IMR-90 (cell line): ENCODE measurements at regions not wholly inside any gene's neighbourhood (a gene's known extent, or its start where the extent isn't known, plus 50 kb on each side); places are given as distances from the start of the nearest gene placed in this dataset.

Source experiments
- ATAC-seq: fragments of 200-7000 bp; cut with Tn5 transposase; 2 replicates; pipeline ENCODE4 v1.9.1; 2020; ENCODE audit warnings: low read depth, mild to moderate bottlenecking, moderate library complexity
- BruUV-seq: library from RNA; stranded (reverse); fragments of 400-500 nt; replicated peaks from 2 replicates; lab custom pipeline; 2021; lab: Mats Ljungman, UMichigan
- CTCF ChIA-PET: fragments of 300-600 bp; formaldehyde crosslinking; extraction: SDS; loops from one replicate; lab custom pipeline; 2021; ENCODE audit warnings: antibody characterized with exemption; lab: Yijun Ruan, JAX
- POLR2A ChIA-PET: fragments of 300-600 bp; sonication (Branson Sonifier 250); formaldehyde crosslinking; loops from one replicate; lab custom pipeline; 2022; ENCODE audit warnings: antibody characterized with exemption; ENCODE audit not compliant: unreplicated experiment; lab: Charles Lee
- DNase-seq: peaks from one replicate; pipeline ENCODE4 v3.0.0; 2013
- H2AFZ ChIP-seq: replicated peaks from 2 replicates; pipeline ENCODE3; 2013; ENCODE audit warnings: low read length, mild to moderate bottlenecking; ENCODE audit not compliant: poor library complexity
- H2AK5ac ChIP-seq: 2 replicates; pipeline ENCODE4 v1.6.1; 2013; ENCODE audit warnings: low read depth, low read length, inconsistent platforms
- H2AK9ac ChIP-seq: replicated peaks from 2 replicates; pipeline ENCODE3; 2013; ENCODE audit warnings: mild to moderate bottlenecking, low read depth, low read length, moderate library complexity; ENCODE audit not compliant: poor library complexity
- H2BK120ac ChIP-seq: 2 replicates; pipeline ENCODE4 v1.6.1; 2013; ENCODE audit warnings: low read depth, low read length, inconsistent platforms
- H2BK15ac ChIP-seq: 3 replicates; pipeline ENCODE4 v1.6.1; 2013; ENCODE audit warnings: low read depth, low read length, inconsistent platforms
- H2BK20ac ChIP-seq: 2 replicates; pipeline ENCODE4 v1.6.1; 2013; ENCODE audit warnings: low read depth, mild to moderate bottlenecking, inconsistent platforms, low read length, moderate library complexity
- H2BK5ac ChIP-seq: 2 replicates; pipeline ENCODE4 v1.6.1; 2013; ENCODE audit warnings: mild to moderate bottlenecking, low read depth, low read length, inconsistent platforms; ENCODE audit not compliant: poor library complexity, severe bottlenecking
- H3K14ac ChIP-seq: replicated peaks from 2 replicates; pipeline ENCODE4 v1.6.1; 2013; ENCODE audit warnings: low read depth, low read length, inconsistent platforms
- H3K18ac ChIP-seq: 2 replicates; pipeline ENCODE4 v1.6.1; 2013; ENCODE audit warnings: low read depth, low read length, control low read depth
- H3K23ac ChIP-seq: 2 replicates; pipeline ENCODE4 v1.6.1; 2013; ENCODE audit warnings: low read depth, low read length, inconsistent platforms
- H3K27ac ChIP-seq: 2 replicates; pipeline ENCODE4 v1.5.1; 2013; ENCODE audit warnings: mild to moderate bottlenecking, control low read depth, low read length; ENCODE audit not compliant: insufficient read depth
- H3K27me3 ChIP-seq: 2 replicates; pipeline ENCODE4 v1.6.1; 2013; ENCODE audit warnings: low read length; ENCODE audit not compliant: control insufficient read depth, insufficient read depth
- H3K36me3 ChIP-seq: 2 replicates; pipeline ENCODE4 v1.6.1; 2013; ENCODE audit warnings: low read length, mixed read lengths; ENCODE audit not compliant: control insufficient read depth, insufficient read depth
- H3K4ac ChIP-seq: 2 replicates; pipeline ENCODE4 v1.6.1; 2013; ENCODE audit warnings: low read depth, low read length, inconsistent platforms
- H3K4me1 ChIP-seq: 2 replicates; pipeline ENCODE4 v1.6.1; 2013; ENCODE audit warnings: low read length, mixed read lengths; ENCODE audit not compliant: control insufficient read depth, insufficient read depth
- H3K4me2 ChIP-seq: 2 replicates; pipeline ENCODE4 v1.6.1; 2013; ENCODE audit warnings: low read depth, mild to moderate bottlenecking, control low read depth, low read length, moderate library complexity
- H3K4me3 ChIP-seq: 2 replicates; pipeline ENCODE4 v1.5.1; 2013; ENCODE audit warnings: low read depth, mild to moderate bottlenecking, control low read depth, low read length, moderate library complexity; ENCODE audit not compliant: insufficient read depth
- H3K56ac ChIP-seq: 2 replicates; pipeline ENCODE4 v1.6.1; 2013; ENCODE audit warnings: low read length, inconsistent platforms; ENCODE audit not compliant: insufficient read depth; ENCODE audit errors: extremely low read depth
- H3K79me1 ChIP-seq, 2 experiments: 2 replicates each; pipeline ENCODE4 v1.6.1; 2013; ENCODE audit warnings: low read length in 2 of 2, inconsistent platforms in 1 of 2, low read depth in 1 of 2
- H3K9ac ChIP-seq: 2 replicates; pipeline ENCODE4 v1.6.1; 2013; ENCODE audit warnings: low read depth, low read length, control low read depth
- H3K9me1 ChIP-seq: 2 replicates; pipeline ENCODE4 v1.6.1; 2013; ENCODE audit warnings: low read length, inconsistent platforms; ENCODE audit not compliant: insufficient read depth
- H3K9me3 ChIP-seq: 2 replicates; pipeline ENCODE4 v1.6.1; 2013; ENCODE audit warnings: low read length; ENCODE audit not compliant: control insufficient read depth, insufficient read depth
- H4K20me1 ChIP-seq: 2 replicates; pipeline ENCODE4 v1.6.1; 2013; ENCODE audit warnings: low read length, inconsistent platforms; ENCODE audit not compliant: insufficient read depth
- H4K5ac ChIP-seq: 2 replicates; pipeline ENCODE4 v1.6.1; 2013; ENCODE audit warnings: mild to moderate bottlenecking, low read depth, low read length, control low read depth
- H4K8ac ChIP-seq, 2 experiments: 2 replicates each; pipeline ENCODE4 v1.6.1; 2013; ENCODE audit warnings: low read depth in 2 of 2, low read length in 2 of 2, control low read depth in 1 of 2, inconsistent platforms in 1 of 2
- H4K91ac ChIP-seq: 2 replicates; pipeline ENCODE4 v1.6.1; 2013; ENCODE audit warnings: low read depth, low read length, inconsistent platforms; ENCODE audit not compliant: insufficient read depth
- BHLHE40 ChIP-seq: fragments of 150-350 bp; IDR thresholded peaks from 2 replicates; pipeline ENCODE4 v1.6.1; 2016; ENCODE audit warnings: mild to moderate bottlenecking, low read depth, low read length
- CEBPB ChIP-seq: IDR thresholded peaks from 2 replicates; pipeline ENCODE4 v1.6.1; 2012; ENCODE audit warnings: low read depth, low read length, improper control_type of control experiment
- CHD1 ChIP-seq: IDR thresholded peaks from 2 replicates; pipeline ENCODE4 v1.6.1; 2012; ENCODE audit warnings: low read depth, low read length, improper control_type of control experiment
- CTCF ChIP-seq: conservative IDR thresholded peaks from 2 replicates; pipeline ENCODE4 v1.5.1; 2012; ENCODE audit warnings: mild to moderate bottlenecking, low read depth, low read length, improper control_type of control experiment
- ELK1 ChIP-seq: fragments of 150-350 bp; IDR thresholded peaks from 2 replicates; pipeline ENCODE4 v1.6.1; 2016; ENCODE audit warnings: low read depth, mild to moderate bottlenecking, low read length, moderate library complexity, borderline replicate concordance
- FOS ChIP-seq: fragments of 150-350 bp; IDR thresholded peaks from 2 replicates; pipeline ENCODE4 v1.6.1; 2016; ENCODE audit warnings: low read depth, low read length
- MAFK ChIP-seq: IDR thresholded peaks from 2 replicates; pipeline ENCODE4 v1.6.1; 2012; ENCODE audit warnings: low read depth, low read length, improper control_type of control experiment
- MAZ ChIP-seq: IDR thresholded peaks from 2 replicates; pipeline ENCODE4 v1.6.1; 2012; ENCODE audit warnings: low read depth, mild to moderate bottlenecking, low read length, improper control_type of control experiment, moderate library complexity, borderline replicate concordance
- MXI1 ChIP-seq: IDR thresholded peaks from 2 replicates; pipeline ENCODE4 v1.6.1; 2012; ENCODE audit warnings: low read depth, mild to moderate bottlenecking, low read length, moderate library complexity, borderline replicate concordance
- NFE2L2 ChIP-seq: fragments of 150-350 bp; IDR thresholded peaks from 2 replicates; pipeline ENCODE4 v1.6.1; 2016; ENCODE audit warnings: low read depth, mild to moderate bottlenecking, low read length
- POLR2A ChIP-seq: IDR thresholded peaks from 2 replicates; pipeline ENCODE4 v1.6.1; 2012; ENCODE audit warnings: mild to moderate bottlenecking, low read depth, low read length
- RAD21 ChIP-seq: IDR thresholded peaks from 2 replicates; pipeline ENCODE4 v1.6.1; 2012; ENCODE audit warnings: low read length, improper control_type of control experiment
- RCOR1 ChIP-seq: IDR thresholded peaks from 2 replicates; pipeline ENCODE4 v1.6.1; 2012; ENCODE audit warnings: mild to moderate bottlenecking, low read length, improper control_type of control experiment; ENCODE audit not compliant: insufficient replicate concordance
- RFX5 ChIP-seq: IDR thresholded peaks from 2 replicates; pipeline ENCODE4 v1.8.0; 2012; ENCODE audit warnings: low read depth, mild to moderate bottlenecking, low read length, moderate library complexity
- SMC3 ChIP-seq: fragments of 150-350 bp; IDR thresholded peaks from 2 replicates; pipeline ENCODE4 v1.6.1; 2016; ENCODE audit warnings: low read depth, mild to moderate bottlenecking, antibody characterized with exemption, low read length, moderate library complexity
- USF2 ChIP-seq: fragments of 150-350 bp; IDR thresholded peaks from 2 replicates; pipeline ENCODE4 v1.6.1; 2017; ENCODE audit warnings: mild to moderate bottlenecking, antibody characterized with exemption, low read length, low read depth
- WGBS, 2 experiments: methylation state at CpG; one replicate each; pipeline versions ENCODE4 v1.1.5 to v1.1.7; 2013; ENCODE audit warnings: missing lambda C conversion rate in 2 of 2; ENCODE audit not compliant: insufficient read length in 1 of 2; ENCODE audit errors: extremely low coverage in 2 of 2; 5-methylcytosine and 5-hydroxymethylcytosine counted together
- dilution Hi-C: fragments of 300-500 bp; cut with HindIII; formaldehyde crosslinking; loops from one replicate; pipeline ENCODE4 v1.14.3; 2018; ENCODE audit warnings: low sequenced_read_pairs; ENCODE audit not compliant: unreplicated experiment
- in situ Hi-C: fragments of 300-500 bp; cut with MboI; formaldehyde crosslinking; loops from 3 replicates; pipeline ENCODE4 v1.14.3; 2019; ENCODE audit warnings: low sequenced_read_pairs, inconsistent platforms, mixed read lengths
- intact Hi-C: fragments of 100-400 bp; cut with micrococcal nuclease; formaldehyde crosslinking; loops from 2 replicates; pipeline ENCODE4 v1.10.0; 2022

GRCh38 chr5:54769072-54769471, 216.3 kb downstream of the ESM1 start:
- no peak overlapping the region for H2AK9ac ChIP-seq
- H3K79me1 ChIP-seq = no peaks in the 10 kb centered on the region
- no peaks in the 10 kb centered on the region for H3K27me3 ChIP-seq
- no peak overlapping the region for H3K4me3 ChIP-seq
- DNase-seq (no peak), ATAC-seq (no peak)
- no peak overlapping the region for H2AK5ac ChIP-seq
- CTCF ChIA-PET = interaction anchor here (1.3 kb wide), 1 partner anchor 10 kb away, joined by 5 read pairs; no protein-coding TSS in a partner anchor
- WGBS, 2 experiments = no CpG with 5 or more reads among the region's 6 CpGs
- intact Hi-C loops = no loop called here
- no peak overlapping the region for H3K18ac ChIP-seq
- H3K9me3 ChIP-seq = no peaks in the 10 kb centered on the region
- no peak overlapping the region for H3K4me2 ChIP-seq
- H2AFZ ChIP-seq = no peak overlapping the region
- in situ Hi-C loops = no loop called here
- H3K23ac ChIP-seq = no peak overlapping the region
- H3K9ac ChIP-seq = no peak overlapping the region
- no peaks in the 10 kb centered on the region for H4K20me1 ChIP-seq
- BruUV-seq = no TSS peak
- H4K8ac ChIP-seq = no peak overlapping the region
- H3K56ac ChIP-seq = no peak overlapping the region
- no peak overlapping the region for H2BK5ac ChIP-seq
- no peak for TF ChIP-seq CHD1
- no peak for TF ChIP-seq RAD21
- no peak for TF ChIP-seq MAZ
- no peak for TF ChIP-seq SMC3
- no peak for TF ChIP-seq POLR2A
- TF ChIP-seq RCOR1 = no peak
- no peak for TF ChIP-seq NFE2L2
- TF ChIP-seq BHLHE40 = no peak
- TF ChIP-seq CEBPB = no peak
- TF ChIP-seq ELK1 = no peak
- TF ChIP-seq MXI1 = no peak
- TF ChIP-seq USF2 = no peak
- no peak for TF ChIP-seq RFX5
- TF ChIP-seq CTCF = no peak
- no peak for TF ChIP-seq MAFK
- no peak for TF ChIP-seq FOS
- no peaks in the 10 kb centered on the region for H3K36me3 ChIP-seq
- H4K91ac ChIP-seq = no peak overlapping the region
- H2BK15ac ChIP-seq = no peak overlapping the region
- dilution Hi-C loops = no loop called here
- POLR2A ChIA-PET = no interaction called here
- H4K5ac ChIP-seq = no peak overlapping the region
- no peak overlapping the region for H3K27ac ChIP-seq
- no peak overlapping the region for H3K4ac ChIP-seq
- H2BK120ac ChIP-seq = no peak overlapping the region
- peaks cover 4% of the 10 kb centered on the region; the same call in 1 of the 2 replicates for H3K9me1 ChIP-seq
- peaks cover 3% of the 10 kb centered on the region for H3K4me1 ChIP-seq
- H3K14ac ChIP-seq = no peak overlapping the region
- no peak overlapping the region for H2BK20ac ChIP-seq
